GM12878 (cell line): ENCODE measurements at regions not wholly inside any gene's neighbourhood (a gene's known extent, or its start where the extent isn't known, plus 50 kb on each side); places are given as distances from the start of the nearest gene placed in this dataset.

Experiments
- EZH2 ChIP-seq: IDR thresholded peaks from 2 replicates; pipeline ENCODE4 v1.6.1; 2012; ENCODE audit warnings: low read depth, mild to moderate bottlenecking, control low read depth, inconsistent platforms, low read length, borderline replicate concordance; ENCODE audit not compliant: control insufficient read depth
- GABPA ChIP-seq: IDR thresholded peaks from 2 replicates; pipeline ENCODE4 v1.6.1; 2014; ENCODE audit warnings: antibody characterized with exemption, low read depth, mild to moderate bottlenecking, inconsistent platforms
- SMC3 ChIP-seq: IDR thresholded peaks from 2 replicates; pipeline ENCODE4 v1.6.1; 2011; ENCODE audit warnings: low read length, improper control_type of control experiment, borderline replicate concordance
- YY1 ChIP-seq: IDR thresholded peaks from 2 replicates; pipeline ENCODE4 v1.6.1; 2011; ENCODE audit warnings: low read depth, mild to moderate bottlenecking, low read length
- TF ChIP-seq, protein P1 (sequence below): fragments of 450-650 bp; IDR thresholded peaks from 2 replicates; pipeline ENCODE4 v1.6.1; 2016; ENCODE audit warnings: mild to moderate bottlenecking
- TF ChIP-seq, protein P2 (sequence below), 3 experiments: IDR thresholded peaks in 2 of 3; conservative IDR thresholded peaks in 1 of 3; 2 replicates each; pipeline ENCODE4 v1.5.1; 2011; ENCODE audit warnings: low read depth in 3 of 3, low read length in 3 of 3, mild to moderate bottlenecking in 3 of 3, control low read depth in 2 of 3, moderate library complexity in 2 of 3, inconsistent platforms in 1 of 3, mixed read lengths in 1 of 3; ENCODE audit not compliant: control insufficient read depth in 2 of 3, insufficient read depth in 1 of 3; ENCODE audit errors: extremely low read depth in 1 of 3
- TF ChIP-seq, protein P3 (sequence below): IDR thresholded peaks from 2 replicates; pipeline ENCODE4 v1.6.1; 2012; ENCODE audit warnings: improper control_type of control experiment, low read depth, low read length; ENCODE audit not compliant: insufficient replicate concordance
- TF ChIP-seq, protein P4 (sequence below): IDR thresholded peaks from 2 replicates; pipeline ENCODE4 v1.6.1; 2011; ENCODE audit warnings: low read depth, mild to moderate bottlenecking, low read length, moderate library complexity, borderline replicate concordance; ENCODE audit errors: extremely low read depth

DNA sequence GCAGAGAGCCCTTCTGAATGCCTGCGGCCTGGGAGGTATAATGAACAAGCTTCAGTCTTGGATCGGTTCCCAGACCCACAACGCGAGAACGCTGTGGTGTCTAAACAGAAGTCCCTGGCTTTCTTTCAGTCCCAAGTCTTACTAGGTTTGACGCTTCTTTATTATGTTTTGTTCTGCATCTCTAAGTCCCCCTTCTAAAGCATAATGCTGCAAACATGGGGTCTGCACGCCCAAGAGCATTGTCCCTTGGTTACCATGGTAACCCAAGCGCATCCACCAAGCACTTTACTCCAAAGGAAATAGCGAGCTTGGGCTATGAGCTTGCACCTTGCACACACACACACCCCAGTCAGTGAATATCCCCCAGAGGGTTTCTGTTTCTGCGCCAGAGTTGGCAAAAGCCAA is 193.7 kb downstream of the INO80D start:
- TF ChIP-seq, protein P1, sequence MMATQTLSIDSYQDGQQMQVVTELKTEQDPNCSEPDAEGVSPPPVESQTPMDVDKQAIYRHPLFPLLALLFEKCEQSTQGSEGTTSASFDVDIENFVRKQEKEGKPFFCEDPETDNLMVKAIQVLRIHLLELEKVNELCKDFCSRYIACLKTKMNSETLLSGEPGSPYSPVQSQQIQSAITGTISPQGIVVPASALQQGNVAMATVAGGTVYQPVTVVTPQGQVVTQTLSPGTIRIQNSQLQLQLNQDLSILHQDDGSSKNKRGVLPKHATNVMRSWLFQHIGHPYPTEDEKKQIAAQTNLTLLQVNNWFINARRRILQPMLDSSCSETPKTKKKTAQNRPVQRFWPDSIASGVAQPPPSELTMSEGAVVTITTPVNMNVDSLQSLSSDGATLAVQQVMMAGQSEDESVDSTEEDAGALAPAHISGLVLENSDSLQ, result no peak
- TF ChIP-seq, protein P2, sequence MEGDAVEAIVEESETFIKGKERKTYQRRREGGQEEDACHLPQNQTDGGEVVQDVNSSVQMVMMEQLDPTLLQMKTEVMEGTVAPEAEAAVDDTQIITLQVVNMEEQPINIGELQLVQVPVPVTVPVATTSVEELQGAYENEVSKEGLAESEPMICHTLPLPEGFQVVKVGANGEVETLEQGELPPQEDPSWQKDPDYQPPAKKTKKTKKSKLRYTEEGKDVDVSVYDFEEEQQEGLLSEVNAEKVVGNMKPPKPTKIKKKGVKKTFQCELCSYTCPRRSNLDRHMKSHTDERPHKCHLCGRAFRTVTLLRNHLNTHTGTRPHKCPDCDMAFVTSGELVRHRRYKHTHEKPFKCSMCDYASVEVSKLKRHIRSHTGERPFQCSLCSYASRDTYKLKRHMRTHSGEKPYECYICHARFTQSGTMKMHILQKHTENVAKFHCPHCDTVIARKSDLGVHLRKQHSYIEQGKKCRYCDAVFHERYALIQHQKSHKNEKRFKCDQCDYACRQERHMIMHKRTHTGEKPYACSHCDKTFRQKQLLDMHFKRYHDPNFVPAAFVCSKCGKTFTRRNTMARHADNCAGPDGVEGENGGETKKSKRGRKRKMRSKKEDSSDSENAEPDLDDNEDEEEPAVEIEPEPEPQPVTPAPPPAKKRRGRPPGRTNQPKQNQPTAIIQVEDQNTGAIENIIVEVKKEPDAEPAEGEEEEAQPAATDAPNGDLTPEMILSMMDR (IDR thresholded peaks at IDR 0.05 in 2 of 3, conservative IDR thresholded peaks at IDR 0.05 in 1 of 3; ENCODE audit: control insufficient read depth in 2 of 3, extremely low read depth in 1 of 3, insufficient read depth in 1 of 3, low read depth in 3 of 3, low read length in 3 of 3), result no peak
- TF ChIP-seq, protein P3, sequence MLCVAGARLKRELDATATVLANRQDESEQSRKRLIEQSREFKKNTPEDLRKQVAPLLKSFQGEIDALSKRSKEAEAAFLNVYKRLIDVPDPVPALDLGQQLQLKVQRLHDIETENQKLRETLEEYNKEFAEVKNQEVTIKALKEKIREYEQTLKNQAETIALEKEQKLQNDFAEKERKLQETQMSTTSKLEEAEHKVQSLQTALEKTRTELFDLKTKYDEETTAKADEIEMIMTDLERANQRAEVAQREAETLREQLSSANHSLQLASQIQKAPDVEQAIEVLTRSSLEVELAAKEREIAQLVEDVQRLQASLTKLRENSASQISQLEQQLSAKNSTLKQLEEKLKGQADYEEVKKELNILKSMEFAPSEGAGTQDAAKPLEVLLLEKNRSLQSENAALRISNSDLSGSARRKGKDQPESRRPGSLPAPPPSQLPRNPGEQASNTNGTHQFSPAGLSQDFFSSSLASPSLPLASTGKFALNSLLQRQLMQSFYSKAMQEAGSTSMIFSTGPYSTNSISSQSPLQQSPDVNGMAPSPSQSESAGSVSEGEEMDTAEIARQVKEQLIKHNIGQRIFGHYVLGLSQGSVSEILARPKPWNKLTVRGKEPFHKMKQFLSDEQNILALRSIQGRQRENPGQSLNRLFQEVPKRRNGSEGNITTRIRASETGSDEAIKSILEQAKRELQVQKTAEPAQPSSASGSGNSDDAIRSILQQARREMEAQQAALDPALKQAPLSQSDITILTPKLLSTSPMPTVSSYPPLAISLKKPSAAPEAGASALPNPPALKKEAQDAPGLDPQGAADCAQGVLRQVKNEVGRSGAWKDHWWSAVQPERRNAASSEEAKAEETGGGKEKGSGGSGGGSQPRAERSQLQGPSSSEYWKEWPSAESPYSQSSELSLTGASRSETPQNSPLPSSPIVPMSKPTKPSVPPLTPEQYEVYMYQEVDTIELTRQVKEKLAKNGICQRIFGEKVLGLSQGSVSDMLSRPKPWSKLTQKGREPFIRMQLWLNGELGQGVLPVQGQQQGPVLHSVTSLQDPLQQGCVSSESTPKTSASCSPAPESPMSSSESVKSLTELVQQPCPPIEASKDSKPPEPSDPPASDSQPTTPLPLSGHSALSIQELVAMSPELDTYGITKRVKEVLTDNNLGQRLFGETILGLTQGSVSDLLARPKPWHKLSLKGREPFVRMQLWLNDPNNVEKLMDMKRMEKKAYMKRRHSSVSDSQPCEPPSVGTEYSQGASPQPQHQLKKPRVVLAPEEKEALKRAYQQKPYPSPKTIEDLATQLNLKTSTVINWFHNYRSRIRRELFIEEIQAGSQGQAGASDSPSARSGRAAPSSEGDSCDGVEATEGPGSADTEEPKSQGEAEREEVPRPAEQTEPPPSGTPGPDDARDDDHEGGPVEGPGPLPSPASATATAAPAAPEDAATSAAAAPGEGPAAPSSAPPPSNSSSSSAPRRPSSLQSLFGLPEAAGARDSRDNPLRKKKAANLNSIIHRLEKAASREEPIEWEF, result no peak
- TF ChIP-seq, protein P4, sequence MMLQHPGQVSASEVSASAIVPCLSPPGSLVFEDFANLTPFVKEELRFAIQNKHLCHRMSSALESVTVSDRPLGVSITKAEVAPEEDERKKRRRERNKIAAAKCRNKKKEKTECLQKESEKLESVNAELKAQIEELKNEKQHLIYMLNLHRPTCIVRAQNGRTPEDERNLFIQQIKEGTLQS, result no peak
- TF ChIP-seq EZH2 (no peak), GABPA (no peak), YY1 (no peak), SMC3 (no peak)
